IMR-90 (cell line): ENCODE measurements at regions not wholly inside any gene's neighbourhood (a gene's known extent, or its start where the extent isn't known, plus 50 kb on each side); places are given as distances from the start of the nearest gene placed in this dataset.
A peak's percentile ranks its signal among the peaks of the same experiment; 100 is the strongest.

Experiments used
- ATAC-seq: fragments of 200-7000 bp; cut with Tn5 transposase; 2 replicates; pipeline ENCODE4 v1.9.1; 2020; ENCODE audit warnings: low read depth, mild to moderate bottlenecking, moderate library complexity
- BruUV-seq: library from RNA; stranded (reverse); fragments of 400-500 nt; replicated peaks from 2 replicates; lab custom pipeline; 2021; lab: Mats Ljungman, UMichigan
- CTCF ChIA-PET: fragments of 300-600 bp; formaldehyde crosslinking; extraction: SDS; loops from one replicate; lab custom pipeline; 2021; ENCODE audit warnings: antibody characterized with exemption; lab: Yijun Ruan, JAX
- POLR2A ChIA-PET: fragments of 300-600 bp; sonication (Branson Sonifier 250); formaldehyde crosslinking; loops from one replicate; lab custom pipeline; 2022; ENCODE audit warnings: antibody characterized with exemption; ENCODE audit not compliant: unreplicated experiment; lab: Charles Lee
- DNase-seq: peaks from one replicate; pipeline ENCODE4 v3.0.0; 2013
- H2AFZ ChIP-seq: replicated peaks from 2 replicates; pipeline ENCODE3; 2013; ENCODE audit warnings: low read length, mild to moderate bottlenecking; ENCODE audit not compliant: poor library complexity
- H2AK5ac ChIP-seq: 2 replicates; pipeline ENCODE4 v1.6.1; 2013; ENCODE audit warnings: low read depth, low read length, inconsistent platforms
- H2AK9ac ChIP-seq: replicated peaks from 2 replicates; pipeline ENCODE3; 2013; ENCODE audit warnings: mild to moderate bottlenecking, low read depth, low read length, moderate library complexity; ENCODE audit not compliant: poor library complexity
- H2BK120ac ChIP-seq: 2 replicates; pipeline ENCODE4 v1.6.1; 2013; ENCODE audit warnings: low read depth, low read length, inconsistent platforms
- H2BK15ac ChIP-seq: 3 replicates; pipeline ENCODE4 v1.6.1; 2013; ENCODE audit warnings: low read depth, low read length, inconsistent platforms
- H2BK20ac ChIP-seq: 2 replicates; pipeline ENCODE4 v1.6.1; 2013; ENCODE audit warnings: low read depth, mild to moderate bottlenecking, inconsistent platforms, low read length, moderate library complexity
- H2BK5ac ChIP-seq: 2 replicates; pipeline ENCODE4 v1.6.1; 2013; ENCODE audit warnings: mild to moderate bottlenecking, low read depth, low read length, inconsistent platforms; ENCODE audit not compliant: poor library complexity, severe bottlenecking
- H3K14ac ChIP-seq: replicated peaks from 2 replicates; pipeline ENCODE4 v1.6.1; 2013; ENCODE audit warnings: low read depth, low read length, inconsistent platforms
- H3K18ac ChIP-seq: 2 replicates; pipeline ENCODE4 v1.6.1; 2013; ENCODE audit warnings: low read depth, low read length, control low read depth
- H3K23ac ChIP-seq: 2 replicates; pipeline ENCODE4 v1.6.1; 2013; ENCODE audit warnings: low read depth, low read length, inconsistent platforms
- H3K27ac ChIP-seq: 2 replicates; pipeline ENCODE4 v1.5.1; 2013; ENCODE audit warnings: mild to moderate bottlenecking, control low read depth, low read length; ENCODE audit not compliant: insufficient read depth
- H3K27me3 ChIP-seq: 2 replicates; pipeline ENCODE4 v1.6.1; 2013; ENCODE audit warnings: low read length; ENCODE audit not compliant: control insufficient read depth, insufficient read depth
- H3K36me3 ChIP-seq: 2 replicates; pipeline ENCODE4 v1.6.1; 2013; ENCODE audit warnings: low read length, mixed read lengths; ENCODE audit not compliant: control insufficient read depth, insufficient read depth
- H3K4ac ChIP-seq: 2 replicates; pipeline ENCODE4 v1.6.1; 2013; ENCODE audit warnings: low read depth, low read length, inconsistent platforms
- H3K4me1 ChIP-seq: 2 replicates; pipeline ENCODE4 v1.6.1; 2013; ENCODE audit warnings: low read length, mixed read lengths; ENCODE audit not compliant: control insufficient read depth, insufficient read depth
- H3K4me2 ChIP-seq: 2 replicates; pipeline ENCODE4 v1.6.1; 2013; ENCODE audit warnings: low read depth, mild to moderate bottlenecking, control low read depth, low read length, moderate library complexity
- H3K4me3 ChIP-seq: 2 replicates; pipeline ENCODE4 v1.5.1; 2013; ENCODE audit warnings: low read depth, mild to moderate bottlenecking, control low read depth, low read length, moderate library complexity; ENCODE audit not compliant: insufficient read depth
- H3K56ac ChIP-seq: 2 replicates; pipeline ENCODE4 v1.6.1; 2013; ENCODE audit warnings: low read length, inconsistent platforms; ENCODE audit not compliant: insufficient read depth; ENCODE audit errors: extremely low read depth
- H3K79me1 ChIP-seq, 2 experiments: 2 replicates each; pipeline ENCODE4 v1.6.1; 2013; ENCODE audit warnings: low read length in 2 of 2, inconsistent platforms in 1 of 2, low read depth in 1 of 2
- H3K9ac ChIP-seq: 2 replicates; pipeline ENCODE4 v1.6.1; 2013; ENCODE audit warnings: low read depth, low read length, control low read depth
- H3K9me1 ChIP-seq: 2 replicates; pipeline ENCODE4 v1.6.1; 2013; ENCODE audit warnings: low read length, inconsistent platforms; ENCODE audit not compliant: insufficient read depth
- H3K9me3 ChIP-seq: 2 replicates; pipeline ENCODE4 v1.6.1; 2013; ENCODE audit warnings: low read length; ENCODE audit not compliant: control insufficient read depth, insufficient read depth
- H4K20me1 ChIP-seq: 2 replicates; pipeline ENCODE4 v1.6.1; 2013; ENCODE audit warnings: low read length, inconsistent platforms; ENCODE audit not compliant: insufficient read depth
- H4K5ac ChIP-seq: 2 replicates; pipeline ENCODE4 v1.6.1; 2013; ENCODE audit warnings: mild to moderate bottlenecking, low read depth, low read length, control low read depth
- H4K8ac ChIP-seq, 2 experiments: 2 replicates each; pipeline ENCODE4 v1.6.1; 2013; ENCODE audit warnings: low read depth in 2 of 2, low read length in 2 of 2, control low read depth in 1 of 2, inconsistent platforms in 1 of 2
- H4K91ac ChIP-seq: 2 replicates; pipeline ENCODE4 v1.6.1; 2013; ENCODE audit warnings: low read depth, low read length, inconsistent platforms; ENCODE audit not compliant: insufficient read depth
- BHLHE40 ChIP-seq: fragments of 150-350 bp; IDR thresholded peaks from 2 replicates; pipeline ENCODE4 v1.6.1; 2016; ENCODE audit warnings: mild to moderate bottlenecking, low read depth, low read length
- CEBPB ChIP-seq: IDR thresholded peaks from 2 replicates; pipeline ENCODE4 v1.6.1; 2012; ENCODE audit warnings: low read depth, low read length, improper control_type of control experiment
- CHD1 ChIP-seq: IDR thresholded peaks from 2 replicates; pipeline ENCODE4 v1.6.1; 2012; ENCODE audit warnings: low read depth, low read length, improper control_type of control experiment
- CTCF ChIP-seq: conservative IDR thresholded peaks from 2 replicates; pipeline ENCODE4 v1.5.1; 2012; ENCODE audit warnings: mild to moderate bottlenecking, low read depth, low read length, improper control_type of control experiment
- ELK1 ChIP-seq: fragments of 150-350 bp; IDR thresholded peaks from 2 replicates; pipeline ENCODE4 v1.6.1; 2016; ENCODE audit warnings: low read depth, mild to moderate bottlenecking, low read length, moderate library complexity, borderline replicate concordance
- FOS ChIP-seq: fragments of 150-350 bp; IDR thresholded peaks from 2 replicates; pipeline ENCODE4 v1.6.1; 2016; ENCODE audit warnings: low read depth, low read length
- MAFK ChIP-seq: IDR thresholded peaks from 2 replicates; pipeline ENCODE4 v1.6.1; 2012; ENCODE audit warnings: low read depth, low read length, improper control_type of control experiment
- MAZ ChIP-seq: IDR thresholded peaks from 2 replicates; pipeline ENCODE4 v1.6.1; 2012; ENCODE audit warnings: low read depth, mild to moderate bottlenecking, low read length, improper control_type of control experiment, moderate library complexity, borderline replicate concordance
- MXI1 ChIP-seq: IDR thresholded peaks from 2 replicates; pipeline ENCODE4 v1.6.1; 2012; ENCODE audit warnings: low read depth, mild to moderate bottlenecking, low read length, moderate library complexity, borderline replicate concordance
- NFE2L2 ChIP-seq: fragments of 150-350 bp; IDR thresholded peaks from 2 replicates; pipeline ENCODE4 v1.6.1; 2016; ENCODE audit warnings: low read depth, mild to moderate bottlenecking, low read length
- POLR2A ChIP-seq: IDR thresholded peaks from 2 replicates; pipeline ENCODE4 v1.6.1; 2012; ENCODE audit warnings: mild to moderate bottlenecking, low read depth, low read length
- RCOR1 ChIP-seq: IDR thresholded peaks from 2 replicates; pipeline ENCODE4 v1.6.1; 2012; ENCODE audit warnings: mild to moderate bottlenecking, low read length, improper control_type of control experiment; ENCODE audit not compliant: insufficient replicate concordance
- SMC3 ChIP-seq: fragments of 150-350 bp; IDR thresholded peaks from 2 replicates; pipeline ENCODE4 v1.6.1; 2016; ENCODE audit warnings: low read depth, mild to moderate bottlenecking, antibody characterized with exemption, low read length, moderate library complexity
- USF2 ChIP-seq: fragments of 150-350 bp; IDR thresholded peaks from 2 replicates; pipeline ENCODE4 v1.6.1; 2017; ENCODE audit warnings: mild to moderate bottlenecking, antibody characterized with exemption, low read length, low read depth
- WGBS, 2 experiments: methylation state at CpG; one replicate each; pipeline versions ENCODE4 v1.1.5 to v1.1.7; 2013; ENCODE audit warnings: missing lambda C conversion rate in 2 of 2; ENCODE audit not compliant: insufficient read length in 1 of 2; ENCODE audit errors: extremely low coverage in 2 of 2; 5-methylcytosine and 5-hydroxymethylcytosine counted together
- dilution Hi-C: fragments of 300-500 bp; cut with HindIII; formaldehyde crosslinking; loops from one replicate; pipeline ENCODE4 v1.14.3; 2018; ENCODE audit warnings: low sequenced_read_pairs; ENCODE audit not compliant: unreplicated experiment
- in situ Hi-C: fragments of 300-500 bp; cut with MboI; formaldehyde crosslinking; loops from 3 replicates; pipeline ENCODE4 v1.14.3; 2019; ENCODE audit warnings: low sequenced_read_pairs, inconsistent platforms, mixed read lengths
- intact Hi-C: fragments of 100-400 bp; cut with micrococcal nuclease; formaldehyde crosslinking; loops from 2 replicates; pipeline ENCODE4 v1.10.0; 2022

GRCh38 chr9:26261503-26262330 is 583.5 kb upstream of the TUSC1 start:
- WGBS, 2 experiments = no CpG with 5 or more reads among the region's 3 CpGs
- DNase-seq (peak; percentile 87), ATAC-seq (peak; percentile 72)
- Histone ChIP-seq H3K23ac (peak overlapping the region; percentile 92), H2BK15ac (peak overlapping the region; percentile 66), H3K4ac (peak overlapping the region; percentile 94), H4K8ac (peak overlapping the region; percentile 73 to 90), H2BK120ac (peak overlapping the region; percentile 99), H2AFZ (peak overlapping the region; percentile 89), H4K91ac (peak overlapping the region; percentile 93), H3K27me3 (no peaks in the 10 kb centered on the region), H4K5ac (peak overlapping the region; percentile 99), H3K18ac (peak overlapping the region; percentile 100), H3K4me2 (peak overlapping the region; percentile 98), H3K14ac (peak overlapping the region; percentile 80), H2AK9ac (no peak overlapping the region), H3K79me1 (no peaks in the 10 kb centered on the region), H2BK5ac (peak overlapping the region; percentile 99), H3K4me1 (peaks cover 18% of the 10 kb centered on the region), H2BK20ac (peak overlapping the region; percentile 97), H3K56ac (peak overlapping the region; percentile 92), H3K27ac (peak overlapping the region; percentile 99), H2AK5ac (peak overlapping the region; percentile 89), H4K20me1 (no peaks in the 10 kb centered on the region), H3K9ac (peak overlapping the region; percentile 73; the same call in 1 of the 2 replicates), H3K9me3 (no peaks in the 10 kb centered on the region), H3K36me3 (no peaks in the 10 kb centered on the region), H3K9me1 (no peaks in the 10 kb centered on the region), H3K4me3 (no peak overlapping the region)
- ChIA-PET POLR2A (no interaction called here), CTCF (no interaction called here)
- dilution Hi-C loops (no loop called here), in situ Hi-C loops (no loop called here), intact Hi-C loops (loop anchor here (10.0 kb wide), 1 partner anchor 97 kb away; no protein-coding TSS in a partner anchor)
- BruUV-seq = no TSS peak
- no peak for TF ChIP-seq SMC3
- TF ChIP-seq CHD1 = no peak
- peak; percentile 50; the same call in 1 of the 2 replicates for TF ChIP-seq CEBPB
- peak; percentile 76 for TF ChIP-seq FOS
- peak; percentile 67 for TF ChIP-seq RCOR1
- peak; percentile 38; the same call in 1 of the 2 replicates for TF ChIP-seq MAFK
- no peak; the same call in 1 of the 2 replicates for TF ChIP-seq POLR2A
- no peak for TF ChIP-seq BHLHE40
- TF ChIP-seq NFE2L2 = peak; percentile 47; the same call in 1 of the 2 replicates
- no peak for TF ChIP-seq ELK1
- no peak for TF ChIP-seq USF2
- no peak for TF ChIP-seq MAZ
- TF ChIP-seq CTCF = no peak
- no peak for TF ChIP-seq MXI1
